ENCODE measurements at regions not wholly inside any gene's neighbourhood (a gene's known extent, or its start where the extent isn't known, plus 50 kb on each side); places are given as distances from the start of the nearest gene placed in this dataset.
"Not testable (repeated sequence)": the region's sequence is repeated elsewhere in the genome, so short reads cannot be mapped to it uniquely, and the experiment has no call there.

- no peak for DNase-seq
Observed at GRCh38 chr21:18970416-18970815, 566.8 kb upstream of the TMPRSS15 start.

DNA sequence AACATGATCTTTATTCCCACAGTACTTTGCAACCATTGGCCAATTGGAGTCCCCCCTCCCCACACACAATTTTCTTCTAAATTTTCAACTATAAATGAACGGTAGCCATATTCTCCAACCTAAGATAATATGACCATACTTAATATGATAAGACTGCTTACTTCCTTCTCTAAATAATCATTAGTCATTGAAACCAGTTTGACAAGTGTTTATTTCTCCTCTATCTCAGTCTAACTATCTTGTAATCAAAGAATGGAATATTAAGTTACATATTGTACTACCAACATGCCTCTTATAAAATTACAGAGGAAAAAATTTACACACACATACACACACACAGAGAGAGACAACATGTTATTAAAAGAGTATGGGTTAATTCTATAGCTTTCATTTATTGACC, 567.4 kb upstream of the TMPRSS15 start:
- no peak for DNase-seq

DNA sequence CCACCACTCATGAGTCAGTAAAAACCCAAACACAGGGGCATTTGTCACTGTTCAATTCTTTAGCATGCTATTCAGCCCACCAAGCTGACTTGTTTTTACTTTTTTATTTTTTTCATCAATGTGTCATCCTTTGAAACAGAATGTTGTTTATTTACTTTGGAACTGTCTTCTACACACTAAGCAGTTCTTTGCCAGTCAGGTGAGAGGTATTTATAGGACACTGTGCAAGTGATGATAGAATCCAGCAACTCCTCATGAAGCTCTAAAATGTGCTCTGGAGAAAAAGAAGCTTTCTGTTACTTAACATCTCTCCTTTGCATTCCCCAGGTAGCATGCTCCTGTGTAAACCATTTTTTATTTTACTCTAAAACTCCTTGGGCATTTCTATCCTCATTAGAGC, 582.0 kb upstream of the TMPRSS15 start:
- DNase-seq: no peak

- no peak for DNase-seq
Observed at GRCh38 chr21:18986197-18986596, 582.6 kb upstream of the TMPRSS15 start.

DNA sequence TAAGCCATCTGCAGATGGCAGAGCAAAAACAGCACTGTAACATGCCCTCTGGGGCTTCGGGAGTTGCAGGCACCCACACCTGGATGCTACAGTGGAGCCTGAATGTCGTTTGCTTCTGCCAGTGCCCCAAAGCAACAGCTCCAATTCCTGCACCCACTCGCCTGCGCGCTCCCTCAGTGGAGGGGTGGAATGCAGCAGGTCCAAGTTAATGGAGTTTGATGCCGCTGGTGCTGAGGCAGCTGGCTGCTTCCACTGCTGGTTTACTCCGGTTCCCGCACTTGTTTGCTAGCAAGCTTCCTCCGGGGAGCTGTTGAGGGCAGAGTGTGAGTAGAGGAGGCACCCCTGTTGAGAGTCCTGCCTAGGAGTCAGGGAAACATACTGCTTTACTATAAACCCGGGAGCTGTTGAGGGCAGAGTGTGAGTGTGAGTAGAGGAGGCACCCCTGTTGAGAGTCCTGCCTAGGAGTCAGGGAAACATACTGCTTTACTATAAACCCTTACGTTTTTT, 584.0 kb upstream of the TMPRSS15 start:
- no peak for DNase-seq

GRCh38 chr21:18989953-18990495, 586.4 kb upstream of the TMPRSS15 start:
- no peak for DNase-seq

- DNase-seq: no peak
Observed at GRCh38 chr21:18991846-18992245, 588.3 kb upstream of the TMPRSS15 start.

DNA sequence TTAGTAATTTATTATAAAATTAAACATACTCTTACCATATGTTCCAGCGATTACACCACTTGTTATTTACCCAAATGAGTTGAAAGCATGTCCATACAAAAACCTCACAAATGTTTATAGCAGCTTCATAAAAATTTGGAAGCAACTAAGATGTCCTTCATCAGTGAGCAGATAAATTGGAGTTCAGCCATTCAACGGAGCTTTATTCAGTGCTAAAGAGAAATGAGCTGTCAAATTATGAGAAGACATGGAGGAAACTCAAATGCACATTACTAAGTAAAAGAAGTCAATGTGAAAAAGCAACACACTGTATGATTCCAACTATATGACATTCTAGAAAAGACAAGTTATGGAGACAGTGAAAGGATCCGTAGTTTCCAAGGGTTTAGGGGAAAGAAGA, 606.7 kb upstream of the TMPRSS15 start:
- no peak for DNase-seq

- DNase-seq: no peak
Observed at GRCh38 chr21:19010996-19011395, 607.4 kb upstream of the TMPRSS15 start.

DNA sequence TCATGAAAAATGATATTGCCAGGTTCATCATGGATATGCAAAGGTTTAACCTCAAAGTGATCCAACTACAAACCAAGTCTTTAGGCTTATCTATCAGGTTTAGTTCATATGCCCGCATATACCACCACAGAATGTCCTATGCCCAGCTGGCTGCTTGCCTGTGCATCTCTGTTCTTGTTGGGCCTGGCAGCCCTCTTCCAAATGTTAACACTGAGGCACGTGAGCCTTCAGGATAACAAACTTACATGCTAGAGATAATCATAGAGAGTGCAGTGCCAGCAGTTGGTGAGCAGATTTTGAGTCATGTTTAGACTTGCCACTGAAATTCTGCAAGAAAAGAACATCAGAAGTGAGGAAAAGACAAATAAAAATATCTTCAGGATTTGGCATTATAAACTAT, 607.9 kb upstream of the TMPRSS15 start:
- DNase-seq: no peak

- DNase-seq: no peak
Observed at GRCh38 chr21:19013916-19014315, 610.3 kb upstream of the TMPRSS15 start.

GRCh38 chr21:19018529-19018928, 614.9 kb upstream of the TMPRSS15 start:
- DNase-seq: no peak

DNA sequence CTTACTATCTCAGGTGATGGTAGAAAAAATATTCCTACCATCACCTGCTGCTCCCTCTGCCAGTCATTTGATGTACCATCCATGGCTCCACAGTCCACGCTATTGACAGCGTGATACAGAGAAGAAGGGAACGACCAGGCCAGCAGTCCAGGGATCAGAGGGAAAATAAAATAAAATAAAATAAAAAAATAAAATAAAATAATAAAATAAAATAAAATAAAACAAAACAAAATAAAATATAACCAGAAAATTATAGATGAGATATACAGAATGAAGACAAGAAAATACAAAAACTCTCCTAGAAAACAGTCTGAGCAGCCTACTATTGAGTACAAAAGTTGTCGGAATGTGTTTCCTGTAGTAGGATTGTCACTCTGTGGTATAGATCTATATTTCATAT, 619.4 kb upstream of the TMPRSS15 start:
- DNase-seq: no peak

DNA sequence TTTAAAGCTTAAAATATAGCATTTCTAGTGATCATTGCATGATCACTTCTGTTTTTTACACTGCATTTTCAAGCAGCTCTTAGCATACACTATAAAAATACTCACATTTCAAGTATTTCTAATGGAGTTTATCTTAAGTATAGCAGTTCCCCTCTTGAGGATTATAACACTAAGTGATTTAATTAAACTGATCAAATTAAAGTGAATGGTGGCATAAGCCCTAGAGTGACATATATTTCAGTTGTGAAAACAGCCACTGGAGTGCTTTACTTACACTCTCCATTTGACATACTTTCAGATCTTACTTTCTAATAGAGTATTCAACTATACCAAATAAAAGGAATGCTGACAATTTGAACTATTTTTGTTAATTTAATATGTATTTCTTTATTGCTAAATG, 623.3 kb upstream of the TMPRSS15 start:
- DNase-seq: no peak

- DNase-seq: no peak
Observed at GRCh38 chr21:19029816-19030215, 626.2 kb upstream of the TMPRSS15 start.

- no peak for DNase-seq
Observed at GRCh38 chr21:19031953-19032352, 628.4 kb upstream of the TMPRSS15 start.

GRCh38 chr21:19034041-19034440, 630.5 kb upstream of the TMPRSS15 start:
- no peak for DNase-seq

DNA sequence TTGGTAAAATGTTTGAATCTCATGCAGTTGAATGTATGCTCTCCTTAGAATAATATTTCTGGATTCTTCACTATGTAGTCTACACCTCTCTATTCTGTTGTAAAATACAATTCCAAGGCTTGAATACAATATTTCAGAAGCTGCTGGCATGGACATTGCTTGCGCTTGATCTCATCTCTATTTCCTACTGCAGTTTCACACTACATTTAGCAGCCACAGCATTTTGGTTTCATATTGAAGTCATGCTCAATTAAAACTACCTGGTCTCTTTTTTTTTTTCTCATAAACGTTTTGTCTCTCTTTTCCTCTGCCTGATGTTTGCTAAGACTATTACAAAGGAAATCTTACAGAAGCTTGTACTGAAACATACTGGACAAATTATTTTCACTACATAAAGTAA, 631.0 kb upstream of the TMPRSS15 start:
- no peak for DNase-seq

GRCh38 chr21:19045876-19046275, 642.3 kb upstream of the TMPRSS15 start:
- no peak for DNase-seq

- no peak for DNase-seq
Observed at GRCh38 chr21:19048098-19048672, 644.6 kb upstream of the TMPRSS15 start.

DNA sequence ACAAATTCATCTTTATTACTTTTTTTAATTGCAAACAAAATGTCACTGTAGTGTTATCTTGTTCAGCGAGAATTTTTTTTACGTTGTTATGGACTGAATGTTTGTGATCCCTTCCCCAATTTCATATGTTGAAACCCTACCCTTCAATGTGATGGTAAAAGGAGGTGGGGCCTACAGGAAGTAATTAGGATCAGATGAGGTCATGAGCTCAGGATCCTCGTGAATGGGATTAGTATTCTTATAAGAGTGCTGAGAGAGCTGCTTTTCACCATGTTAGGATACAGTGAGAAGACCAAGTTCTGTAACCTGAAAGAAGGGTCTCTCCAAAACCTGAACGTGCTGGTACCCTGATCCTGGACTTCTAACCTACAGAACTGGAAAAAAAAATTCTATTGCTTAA, 646.0 kb upstream of the TMPRSS15 start:
- DNase-seq: no peak

DNA sequence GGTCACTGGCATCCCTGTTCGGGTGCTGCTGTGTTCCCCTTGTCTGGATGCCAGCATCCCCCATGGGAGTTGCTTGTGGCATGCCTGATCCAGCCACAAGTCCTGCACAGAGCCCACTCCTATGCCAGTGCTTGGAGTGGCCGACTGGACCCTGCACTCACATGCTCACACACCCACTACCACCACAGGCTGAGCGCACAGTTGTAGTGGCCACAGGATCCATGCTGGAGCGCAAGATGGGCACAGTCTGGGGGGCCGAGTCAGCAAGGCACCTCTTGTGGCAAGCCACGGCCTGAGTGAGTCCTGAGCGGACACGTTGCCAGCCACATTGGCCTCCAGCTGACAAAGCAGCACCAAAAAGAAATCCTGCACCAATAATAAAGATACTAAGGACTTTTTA, 661.6 kb upstream of the TMPRSS15 start:
- no peak for DNase-seq

DNA sequence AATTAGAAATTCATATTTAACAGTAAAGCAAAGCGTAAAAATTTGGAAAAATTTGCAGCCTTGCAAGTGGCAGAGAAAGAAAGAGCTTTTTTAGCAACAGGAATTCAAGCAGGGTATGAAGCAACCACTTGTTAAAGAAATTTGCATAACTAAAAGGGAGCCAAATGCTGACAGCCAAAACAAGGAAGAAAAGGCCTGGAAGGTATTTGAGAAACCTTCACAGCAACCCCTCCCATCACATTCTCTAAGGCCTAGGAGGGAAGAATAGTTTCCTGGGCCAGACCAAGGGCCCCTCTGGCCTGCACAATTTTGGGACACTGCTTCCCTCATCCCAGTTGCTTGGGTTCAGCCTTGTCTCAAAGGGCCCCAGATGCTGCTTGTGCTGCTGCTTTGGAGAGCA, 672.4 kb upstream of the TMPRSS15 start:
- no peak for DNase-seq

GRCh38 chr21:19109694-19110093, 706.1 kb upstream of the TMPRSS15 start:
- no peak for DNase-seq

GRCh38 chr21:19119259-19119658, 715.7 kb upstream of the TMPRSS15 start:
- not testable (repeated sequence) for DNase-seq

All from 8988T (cell line).